ENCODE measurements at regions not wholly inside any gene's neighbourhood (a gene's known extent, or its start where the extent isn't known, plus 50 kb on each side); places are given as distances from the start of the nearest gene placed in this dataset.

GRCh38 chr10:44034946-44035345 lies 350.0 kb downstream of the CXCL12 start:
- H3K27me3 ChIP-seq (ENCODE audit: control insufficient read depth, insufficient read depth, low read length), result no peaks in the 10 kb centered on the region
- no peak for DNase-seq (ENCODE audit: low read depth)
- no peaks in the 10 kb centered on the region for H3K36me3 ChIP-seq (ENCODE audit: control insufficient read depth, insufficient read depth, low read length)
- no peak overlapping the region for H3K4me3 ChIP-seq (ENCODE audit: low read depth, low read length)
- TF ChIP-seq CTCF (IDR thresholded peaks at IDR 0.05; ENCODE audit: insufficient read depth, low read length, severe bottlenecking), result no peak
- FAIRE-seq, result no peak

- no peak for TF ChIP-seq CTCF (IDR thresholded peaks at IDR 0.05; ENCODE audit: insufficient read depth, low read length, severe bottlenecking)
- Histone ChIP-seq H3K36me3 (ENCODE audit: control insufficient read depth, insufficient read depth, low read length) (no peaks in the 10 kb centered on the region), H3K4me3 (ENCODE audit: low read depth, low read length) (no peak overlapping the region), H3K27me3 (ENCODE audit: control insufficient read depth, insufficient read depth, low read length) (no peaks in the 10 kb centered on the region)
- FAIRE-seq (no peak), DNase-seq (ENCODE audit: low read depth) (no peak)
Measured at GRCh38 chr10:44033008-44033407, 351.9 kb downstream of the CXCL12 start.

GRCh38 chr10:44032216-44032615 lies 352.7 kb downstream of the CXCL12 start:
- no peak overlapping the region for H3K4me3 ChIP-seq (ENCODE audit: low read depth, low read length)
- TF ChIP-seq CTCF (IDR thresholded peaks at IDR 0.05; ENCODE audit: insufficient read depth, low read length, severe bottlenecking), result no peak
- H3K27me3 ChIP-seq (ENCODE audit: control insufficient read depth, insufficient read depth, low read length), result no peaks in the 10 kb centered on the region
- no peaks in the 10 kb centered on the region for H3K36me3 ChIP-seq (ENCODE audit: control insufficient read depth, insufficient read depth, low read length)
- no peak for FAIRE-seq
- DNase-seq (ENCODE audit: low read depth), result no peak

GRCh38 chr10:44030738-44031137 lies 354.2 kb downstream of the CXCL12 start:
- Histone ChIP-seq H3K4me3 (ENCODE audit: low read depth, low read length) (no peak overlapping the region), H3K27me3 (ENCODE audit: control insufficient read depth, insufficient read depth, low read length) (no peaks in the 10 kb centered on the region), H3K36me3 (ENCODE audit: control insufficient read depth, insufficient read depth, low read length) (no peaks in the 10 kb centered on the region)
- no peak for FAIRE-seq
- DNase-seq (ENCODE audit: low read depth), result no peak
- TF ChIP-seq CTCF (IDR thresholded peaks at IDR 0.05; ENCODE audit: insufficient read depth, low read length, severe bottlenecking), result no peak

- no peak for TF ChIP-seq CTCF (IDR thresholded peaks at IDR 0.05; ENCODE audit: insufficient read depth, low read length, severe bottlenecking)
- no peak for FAIRE-seq
- H3K4me3 ChIP-seq (ENCODE audit: low read depth, low read length), result no peak overlapping the region
- DNase-seq (ENCODE audit: low read depth), result no peak
- no peaks in the 10 kb centered on the region for H3K36me3 ChIP-seq (ENCODE audit: control insufficient read depth, insufficient read depth, low read length)
- H3K27me3 ChIP-seq (ENCODE audit: control insufficient read depth, insufficient read depth, low read length), result no peaks in the 10 kb centered on the region
Measured at GRCh38 chr10:44030132-44030531, 354.8 kb downstream of the CXCL12 start.

- Histone ChIP-seq H3K36me3 (ENCODE audit: control insufficient read depth, insufficient read depth, low read length) (no peaks in the 10 kb centered on the region), H3K27me3 (ENCODE audit: control insufficient read depth, insufficient read depth, low read length) (no peaks in the 10 kb centered on the region), H3K4me3 (ENCODE audit: low read depth, low read length) (no peak overlapping the region)
- TF ChIP-seq CTCF (IDR thresholded peaks at IDR 0.05; ENCODE audit: insufficient read depth, low read length, severe bottlenecking), result no peak
- FAIRE-seq, result no peak
- no peak for DNase-seq (ENCODE audit: low read depth)
Measured at GRCh38 chr10:44028384-44029137, 356.3 kb downstream of the CXCL12 start.

All from bronchial epithelial cell (primary cell).